ENCODE measurements at regions not wholly inside any gene's neighbourhood (a gene's known extent, or its start where the extent isn't known, plus 50 kb on each side); places are given as distances from the start of the nearest gene placed in this dataset.

DNA sequence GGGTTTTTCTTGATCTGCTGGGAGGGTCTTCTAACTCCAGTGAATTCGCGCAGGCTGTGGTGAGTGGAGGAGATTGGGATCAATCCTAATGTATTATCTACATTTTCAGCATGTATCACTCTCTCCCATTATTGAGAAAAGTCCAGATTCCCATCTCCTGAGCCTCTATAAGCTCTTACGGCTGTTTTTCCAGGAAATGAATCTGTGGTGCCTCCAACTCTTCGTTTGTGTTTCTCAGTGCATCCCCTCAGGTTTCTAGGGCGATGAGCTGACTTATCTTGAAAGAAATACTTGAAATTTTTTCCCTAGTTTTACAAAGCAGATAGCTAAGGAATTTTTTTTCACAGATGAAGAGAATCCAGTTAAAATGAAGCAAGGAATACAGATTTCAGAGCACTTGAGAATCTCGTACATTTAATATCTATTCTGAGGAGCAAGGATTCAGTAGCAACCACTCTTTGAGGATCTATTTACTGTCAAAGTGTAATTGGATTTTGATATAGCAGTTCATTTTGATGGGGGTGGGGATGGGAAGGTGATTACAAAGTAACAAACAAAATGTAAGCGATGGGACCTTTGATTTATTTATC lies 138.7 kb downstream of the BRMS1L start:
- TF ChIP-seq, protein P1, sequence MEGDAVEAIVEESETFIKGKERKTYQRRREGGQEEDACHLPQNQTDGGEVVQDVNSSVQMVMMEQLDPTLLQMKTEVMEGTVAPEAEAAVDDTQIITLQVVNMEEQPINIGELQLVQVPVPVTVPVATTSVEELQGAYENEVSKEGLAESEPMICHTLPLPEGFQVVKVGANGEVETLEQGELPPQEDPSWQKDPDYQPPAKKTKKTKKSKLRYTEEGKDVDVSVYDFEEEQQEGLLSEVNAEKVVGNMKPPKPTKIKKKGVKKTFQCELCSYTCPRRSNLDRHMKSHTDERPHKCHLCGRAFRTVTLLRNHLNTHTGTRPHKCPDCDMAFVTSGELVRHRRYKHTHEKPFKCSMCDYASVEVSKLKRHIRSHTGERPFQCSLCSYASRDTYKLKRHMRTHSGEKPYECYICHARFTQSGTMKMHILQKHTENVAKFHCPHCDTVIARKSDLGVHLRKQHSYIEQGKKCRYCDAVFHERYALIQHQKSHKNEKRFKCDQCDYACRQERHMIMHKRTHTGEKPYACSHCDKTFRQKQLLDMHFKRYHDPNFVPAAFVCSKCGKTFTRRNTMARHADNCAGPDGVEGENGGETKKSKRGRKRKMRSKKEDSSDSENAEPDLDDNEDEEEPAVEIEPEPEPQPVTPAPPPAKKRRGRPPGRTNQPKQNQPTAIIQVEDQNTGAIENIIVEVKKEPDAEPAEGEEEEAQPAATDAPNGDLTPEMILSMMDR (conservative IDR thresholded peaks at IDR 0.05; ENCODE audit: low read length) = no peak
- TF ChIP-seq EZH2phosphoT487 (IDR thresholded peaks at IDR 0.05; ENCODE audit: borderline replicate concordance) = no peak

Measured in Loucy (cell line).